ENCODE measurements at regions not wholly inside any gene's neighbourhood (a gene's known extent, or its start where the extent isn't known, plus 50 kb on each side); places are given as distances from the start of the nearest gene placed in this dataset.
"Not testable (repeated sequence)": the region's sequence is repeated elsewhere in the genome, so short reads cannot be mapped to it uniquely, and the experiment has no call there.

- no peak for DNase-seq
These were observed 160.9 kb upstream of the SPTLC3 start for GRCh38 chr20:12847872-12848271.

- no peak for DNase-seq
These were observed 159.4 kb upstream of the SPTLC3 start for GRCh38 chr20:12849225-12849910.

GRCh38 chr20:12857643-12858042 is 151.1 kb upstream of the SPTLC3 start:
- DNase-seq, result not testable (repeated sequence)

- no peak for DNase-seq
These were observed 148.0 kb upstream of the SPTLC3 start for GRCh38 chr20:12860619-12861247.

GRCh38 chr20:12869669-12870068 is 139.1 kb upstream of the SPTLC3 start:
- DNase-seq, result no peak

- DNase-seq, result no peak
These were observed 138.2 kb upstream of the SPTLC3 start for GRCh38 chr20:12870588-12870987.

GRCh38 chr20:12874933-12875332 is 133.8 kb upstream of the SPTLC3 start:
- DNase-seq, result no peak

- DNase-seq, result no peak
These were observed 133.3 kb upstream of the SPTLC3 start for GRCh38 chr20:12875510-12875909.

GRCh38 chr20:12882832-12883506 is 125.8 kb upstream of the SPTLC3 start:
- no peak for DNase-seq

- no peak for DNase-seq
These were observed 125.3 kb upstream of the SPTLC3 start for GRCh38 chr20:12883507-12883885.

GRCh38 chr20:12886618-12887363 is 122.0 kb upstream of the SPTLC3 start:
- no peak for DNase-seq

GRCh38 chr20:12891643-12892042 is 117.1 kb upstream of the SPTLC3 start:
- DNase-seq, result no peak

- DNase-seq, result no peak
These were observed 115.8 kb upstream of the SPTLC3 start for GRCh38 chr20:12893019-12893418.

- DNase-seq, result no peak
These were observed 115.1 kb upstream of the SPTLC3 start for GRCh38 chr20:12893653-12894052.

- DNase-seq, result no peak
These were observed 114.7 kb upstream of the SPTLC3 start for GRCh38 chr20:12894089-12894488.

- DNase-seq, result no peak
These were observed 112.6 kb upstream of the SPTLC3 start for GRCh38 chr20:12896180-12896579.

GRCh38 chr20:12902992-12903391 is 105.8 kb upstream of the SPTLC3 start:
- DNase-seq, result no peak

- no peak for DNase-seq
These were observed 102.4 kb upstream of the SPTLC3 start for GRCh38 chr20:12906361-12906760.

GRCh38 chr20:12911372-12911771 is 97.4 kb upstream of the SPTLC3 start:
- DNase-seq, result no peak

GRCh38 chr20:12913781-12914443 is 94.9 kb upstream of the SPTLC3 start:
- no peak for DNase-seq

GRCh38 chr20:12914804-12915203 is 94.0 kb upstream of the SPTLC3 start:
- DNase-seq, result no peak

- DNase-seq, result no peak
These were observed 92.1 kb upstream of the SPTLC3 start for GRCh38 chr20:12916699-12917098.

- no peak for DNase-seq
These were observed 84.6 kb upstream of the SPTLC3 start for GRCh38 chr20:12924126-12924525.

Data from dermis blood vessel endothelial cell (primary cell).